ENCODE measurements at regions not wholly inside any gene's neighbourhood (a gene's known extent, or its start where the extent isn't known, plus 50 kb on each side); places are given as distances from the start of the nearest gene placed in this dataset.

DNA sequence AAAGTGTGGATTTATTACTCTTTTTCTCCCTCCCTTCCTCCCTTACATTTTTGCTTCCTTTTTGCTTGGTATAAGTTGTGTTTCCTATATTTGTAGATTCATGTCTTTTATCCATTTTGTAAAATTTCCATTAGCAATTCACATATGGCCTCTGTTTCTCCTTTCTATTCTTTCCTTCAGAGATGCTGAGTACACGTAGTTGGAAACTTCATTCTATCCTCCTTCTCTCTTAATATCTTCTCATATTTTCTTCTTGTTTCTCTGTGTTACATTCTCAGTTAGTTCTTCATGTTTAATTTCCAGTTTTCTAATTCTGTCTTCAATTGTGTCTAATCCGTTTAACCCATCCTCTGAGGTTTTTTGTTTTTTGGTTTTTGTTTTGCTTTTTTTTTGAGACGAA is 188.9 kb downstream of the ZIC5 start:
- no peak overlapping the region for H4K8ac ChIP-seq (replicated peaks; ENCODE audit: insufficient read length, low read depth, low read length)
- no peak overlapping the region for H3K14ac ChIP-seq (ENCODE audit: insufficient read depth, low read length)
- no peak for DNase-seq
- no peak overlapping the region for H3K27ac ChIP-seq (ENCODE audit: insufficient read length, low read depth, low read length)
- no peak overlapping the region for H3K18ac ChIP-seq (ENCODE audit: insufficient read length, low read depth, low read length)
- H4K91ac ChIP-seq (ENCODE audit: insufficient read length, low read depth, low read length): no peak overlapping the region
- H3K36me3 Mint-ChIP-seq (ENCODE audit: insufficient read depth in 1 of 3, low read depth in 3 of 3): peaks cover 18 to 46% (median 30%) of the 10 kb centered on the region in 3 experiments
- no peak overlapping the region for H3K23ac ChIP-seq (ENCODE audit: insufficient read length, low read depth, low read length)
- WGBS (ENCODE audit: extremely low coverage, insufficient read length, low lambda C conversion rate): no CpG with 5 or more reads among the region's 3 CpGs
- H3K4me1 Mint-ChIP-seq: peaks cover 3 to 7% of the 10 kb centered on the region in 2 experiments
- H2BK5ac ChIP-seq (ENCODE audit: insufficient read length, low read length): no peak overlapping the region
- H3K4me1 ChIP-seq (ENCODE audit: insufficient read depth, low read length): no peaks in the 10 kb centered on the region
- H2BK15ac ChIP-seq (ENCODE audit: low read depth, low read length): no peak overlapping the region
- H3K79me1 ChIP-seq (ENCODE audit: insufficient read depth, low read depth, low read length, poor library complexity, severe bottlenecking): no peaks in the 10 kb centered on the region
- no peak overlapping the region for H3K9ac ChIP-seq (ENCODE audit: extremely low read depth, insufficient read length, low read length)
- H3K23me2 ChIP-seq (ENCODE audit: insufficient read length, low read depth, low read length, poor library complexity, severe bottlenecking): no peaks in the 10 kb centered on the region
- no peak overlapping the region for H3K4me3 Mint-ChIP-seq
- no peaks in the 10 kb centered on the region for H3K79me2 ChIP-seq (ENCODE audit: insufficient read depth, low read length)
- H3K9me3 Mint-ChIP-seq: peaks cover 17 to 31% of the 10 kb centered on the region in 2 experiments
- no peak overlapping the region for H3K27ac Mint-ChIP-seq
- H3K27me3 ChIP-seq (ENCODE audit: insufficient read depth, low read length): no peaks in the 10 kb centered on the region
- no peak overlapping the region for H2AFZ ChIP-seq (ENCODE audit: low read length)
- H3K56ac ChIP-seq (ENCODE audit: insufficient read length, low read depth, low read length): no peak overlapping the region
- H2BK12ac ChIP-seq (ENCODE audit: insufficient read length, low read depth, low read length): no peak overlapping the region
- no peak overlapping the region for H2BK120ac ChIP-seq (ENCODE audit: low read depth, low read length, poor library complexity, severe bottlenecking)
- no peak overlapping the region for H2AK5ac ChIP-seq (ENCODE audit: insufficient read length, low read length)
- H3K4me2 ChIP-seq (ENCODE audit: insufficient read depth, insufficient read length, low read length): no peak overlapping the region
- no peak overlapping the region for H2BK20ac ChIP-seq (ENCODE audit: low read depth, low read length, poor library complexity, severe bottlenecking)
- H4K5ac ChIP-seq (ENCODE audit: insufficient read length, low read depth, low read length): no peak overlapping the region
- TF ChIP-seq, protein P1, sequence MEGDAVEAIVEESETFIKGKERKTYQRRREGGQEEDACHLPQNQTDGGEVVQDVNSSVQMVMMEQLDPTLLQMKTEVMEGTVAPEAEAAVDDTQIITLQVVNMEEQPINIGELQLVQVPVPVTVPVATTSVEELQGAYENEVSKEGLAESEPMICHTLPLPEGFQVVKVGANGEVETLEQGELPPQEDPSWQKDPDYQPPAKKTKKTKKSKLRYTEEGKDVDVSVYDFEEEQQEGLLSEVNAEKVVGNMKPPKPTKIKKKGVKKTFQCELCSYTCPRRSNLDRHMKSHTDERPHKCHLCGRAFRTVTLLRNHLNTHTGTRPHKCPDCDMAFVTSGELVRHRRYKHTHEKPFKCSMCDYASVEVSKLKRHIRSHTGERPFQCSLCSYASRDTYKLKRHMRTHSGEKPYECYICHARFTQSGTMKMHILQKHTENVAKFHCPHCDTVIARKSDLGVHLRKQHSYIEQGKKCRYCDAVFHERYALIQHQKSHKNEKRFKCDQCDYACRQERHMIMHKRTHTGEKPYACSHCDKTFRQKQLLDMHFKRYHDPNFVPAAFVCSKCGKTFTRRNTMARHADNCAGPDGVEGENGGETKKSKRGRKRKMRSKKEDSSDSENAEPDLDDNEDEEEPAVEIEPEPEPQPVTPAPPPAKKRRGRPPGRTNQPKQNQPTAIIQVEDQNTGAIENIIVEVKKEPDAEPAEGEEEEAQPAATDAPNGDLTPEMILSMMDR (conservative IDR thresholded peaks at IDR 0.05): no peak
- H3T11ph ChIP-seq (ENCODE audit: low read length): no peak overlapping the region
- no peaks in the 10 kb centered on the region for H3K9me3 ChIP-seq (ENCODE audit: control insufficient read depth, low read depth, low read length)
- no peaks in the 10 kb centered on the region for H4K20me1 ChIP-seq (ENCODE audit: control insufficient read depth, insufficient read depth, insufficient read length)
- no peaks in the 10 kb centered on the region for H3K27me3 Mint-ChIP-seq (ENCODE audit: low read depth)
- H3K4ac ChIP-seq (ENCODE audit: low read depth, low read length): no peak overlapping the region

Measured in H9 (cell line).